A549 (cell line): ENCODE measurements at regions not wholly inside any gene's neighbourhood (a gene's known extent, or its start where the extent isn't known, plus 50 kb on each side); places are given as distances from the start of the nearest gene placed in this dataset.

Experiments used
- CTCF ChIP-seq: fragments of >200 bp; sonication (Bioruptor Twin); formaldehyde crosslinking; IDR thresholded peaks from 3 replicates; pipeline ENCODE4 v1.5.1; 2016
- FOSL2 ChIP-seq, 2 experiments: fragments of 450-650 bp in 1 of 2; fragments of >200 bp in 1 of 2; sonication (Bioruptor Twin) in 1 of 2; formaldehyde crosslinking; IDR thresholded peaks; 2 replicates each; pipeline versions ENCODE4 v1.5.0 to v1.6.1; 2016 to 2020; ENCODE audit warnings: mild to moderate bottlenecking in 1 of 2, moderate library complexity in 1 of 2
- HOXA7 ChIP-seq: fragments of 250-450 bp; sonication (Bioruptor Pico); IDR thresholded peaks from 2 replicates; pipeline ENCODE4 v1.5.0; 2020; ENCODE audit warnings: mild to moderate bottlenecking, moderate library complexity
- JUN ChIP-seq, 2 experiments: fragments of >200 bp; sonication (Bioruptor Twin); formaldehyde crosslinking; IDR thresholded peaks; 2 replicates in 1 of 2; 3 replicates in 1 of 2; pipeline ENCODE4 v1.6.1; 2016 to 2017
- MAX ChIP-seq: IDR thresholded peaks from 2 replicates; pipeline ENCODE4 v1.6.1; 2012
- MAZ ChIP-seq: fragments of 150-350 bp; IDR thresholded peaks from 2 replicates; pipeline ENCODE4 v1.6.1; 2014; ENCODE audit warnings: antibody characterized with exemption, low read depth, low read length, borderline replicate concordance
- MYC ChIP-seq: IDR thresholded peaks from 2 replicates; pipeline ENCODE4 v1.6.1; 2012; ENCODE audit warnings: mild to moderate bottlenecking, inconsistent platforms, low read length, improper control_type of control experiment, borderline replicate concordance
- NFE2L2 ChIP-seq: fragments of 150-350 bp; conservative IDR thresholded peaks from 2 replicates; pipeline ENCODE4 v1.6.1; 2014; ENCODE audit warnings: low read length
- POLR2A ChIP-seq: IDR thresholded peaks from 2 replicates; pipeline ENCODE4 v1.6.1; 2012; ENCODE audit warnings: mild to moderate bottlenecking, low read length
- RAD21 ChIP-seq, 2 experiments: fragments of >200 bp in 1 of 2; sonication (Bioruptor Twin) in 1 of 2; formaldehyde crosslinking in 1 of 2; IDR thresholded peaks in 1 of 2; conservative IDR thresholded peaks in 1 of 2; 2 replicates in 1 of 2; 3 replicates in 1 of 2; pipeline ENCODE4 v1.6.1; 2012 to 2018; ENCODE audit warnings: inconsistent platforms in 1 of 2
- REST ChIP-seq: fragments of 200-600 bp; sonication (generic); IDR thresholded peaks from 2 replicates; pipeline ENCODE4 v1.6.1; 2016; ENCODE audit warnings: antibody characterized with exemption, mild to moderate bottlenecking, moderate library complexity
- RFX5 ChIP-seq: fragments of 450-650 bp; IDR thresholded peaks from 2 replicates; pipeline ENCODE4 v1.7.1; 2014; ENCODE audit warnings: antibody characterized with exemption, mild to moderate bottlenecking, moderate library complexity
- SMC3 ChIP-seq: fragments of >200 bp; sonication (Bioruptor Twin); formaldehyde crosslinking; IDR thresholded peaks from 3 replicates; pipeline ENCODE4 v1.6.1; 2018; ENCODE audit warnings: inconsistent platforms

- TF ChIP-seq JUN (IDR thresholded peaks at IDR 0.05) (no peak), MYC (no peak), REST (no peak), FOSL2 (IDR thresholded peaks at IDR 0.05) (no peak), FOSL2 (CRISPR knock-in tag; IDR thresholded peaks at IDR 0.05) (no peak), SMC3 (no peak), MAX (no peak), RFX5 (no peak), NFE2L2 (no peak), RAD21 (conservative IDR thresholded peaks at IDR 0.05 in 1 of 2, IDR thresholded peaks at IDR 0.05 in 1 of 2) (no peak), HOXA7 (CRISPR knock-in tag) (no peak), POLR2A (no peak), CTCF (no peak), MAZ (no peak)
Observed at GRCh38 chr3:27554706-27555105, 70.5 kb upstream of the SLC4A7 start.
